Right lobe of liver (tissue), 6 donors: ENCODE measurements at regions not wholly inside any gene's neighbourhood (a gene's known extent, or its start where the extent isn't known, plus 50 kb on each side); places are given as distances from the start of the nearest gene placed in this dataset.

Experiments used
- ATAC-seq, 4 donors: fragments of 200-7000 bp; cut with Tn5 transposase; one replicate each; pipeline ENCODE4 v1.9.1; 2020; ENCODE audit warnings: mild to moderate bottlenecking in 4 of 4, moderate library complexity in 4 of 4
- DNase-seq, 3 donors: peaks; one replicate each; pipeline ENCODE4 v3.0.0-alpha.2; 2020
- H3K27ac ChIP-seq, 3 donors: fragments of 200-600 bp; one replicate each; pipeline ENCODE4 v1.8.0; 2022
- H3K27me3 ChIP-seq, 2 donors: fragments of 200-600 bp; one replicate each; pipeline ENCODE4 v1.8.0; 2022
- H3K36me3 ChIP-seq, 4 donors: fragments of 200-600 bp; sonication (generic) in 1 of 4; one replicate each; pipeline versions ENCODE4 v1.5.1 to v1.8.0; 2017 to 2022; ENCODE audit warnings: control low read depth in 1 of 4
- H3K4me1 ChIP-seq, 4 donors: fragments of 200-600 bp; sonication (generic) in 1 of 4; one replicate each; pipeline versions ENCODE4 v1.5.1 to v1.8.0; 2017 to 2022; ENCODE audit warnings: control low read depth in 1 of 4
- H3K4me3 ChIP-seq, 3 donors: fragments of 200-600 bp; one replicate each; pipeline ENCODE4 v1.8.0; 2022
- H3K9me3 ChIP-seq, 4 donors: fragments of 200-600 bp; sonication (generic) in 1 of 4; one replicate each; pipeline versions ENCODE4 v1.5.1 to v1.8.0; 2017 to 2022; ENCODE audit warnings: control low read depth in 1 of 4
- CTCF ChIP-seq, 4 donors: fragments of 200-600 bp in 3 of 4; fragments of 450-650 bp in 1 of 4; IDR thresholded peaks; one replicate each; pipeline versions ENCODE4 v1.5.1 to v1.8.0; 2016 to 2022; ENCODE audit warnings: antibody characterized with exemption in 4 of 4, mild to moderate bottlenecking in 2 of 4
- POLR2A ChIP-seq: fragments of 450-650 bp; IDR thresholded peaks from one replicate; pipeline ENCODE4 v1.6.1; 2017; ENCODE audit warnings: antibody characterized with exemption, mild to moderate bottlenecking
- WGBS: methylation state at CpG from one replicate; pipeline ENCODE4 v1.1.6; 2018; ENCODE audit warnings: low coverage, low lambda C conversion rate; ENCODE audit not compliant: insufficient coverage; ENCODE audit errors: missing lambda C conversion rate; 5-methylcytosine and 5-hydroxymethylcytosine counted together
- intact Hi-C, 2 donors: fragments of 100-400 bp; cut with DNase I; formaldehyde crosslinking; loops; one replicate each; pipeline versions ENCODE4 v1.11.2 to v1.14.1; 2022
- donor health status: DM: no; HTN: yes; CAD: no.
- donor health status: DM: no; HTN: no; CAD: no.
- donor health status: DM: no; HTN: no; CAD: no.
- donor health status: DM: no; HTN: yes; CAD: no.
- donor health status: DM: no; HTN: yes; CAD: no.

- Histone ChIP-seq H3K4me3 (no peak overlapping the region), H3K27ac (no peak overlapping the region), H3K4me1 (no peaks in the 10 kb centered on the region), H3K27me3 (no peaks in the 10 kb centered on the region), H3K36me3 (no peaks in the 10 kb centered on the region), H3K9me3 (no peaks in the 10 kb centered on the region)
- intact Hi-C loops: no loop called here
- DNase-seq (no peak), ATAC-seq (no peak)
- TF ChIP-seq POLR2A: no peak
- no peak for TF ChIP-seq CTCF (IDR thresholded peaks at IDR 0.05)
- WGBS: 12% methylated on average over 2 of the region's 2 CpGs
Measured at GRCh38 chr2:208977582-208977981, 446.3 kb upstream of the MAP2 start.

DNA sequence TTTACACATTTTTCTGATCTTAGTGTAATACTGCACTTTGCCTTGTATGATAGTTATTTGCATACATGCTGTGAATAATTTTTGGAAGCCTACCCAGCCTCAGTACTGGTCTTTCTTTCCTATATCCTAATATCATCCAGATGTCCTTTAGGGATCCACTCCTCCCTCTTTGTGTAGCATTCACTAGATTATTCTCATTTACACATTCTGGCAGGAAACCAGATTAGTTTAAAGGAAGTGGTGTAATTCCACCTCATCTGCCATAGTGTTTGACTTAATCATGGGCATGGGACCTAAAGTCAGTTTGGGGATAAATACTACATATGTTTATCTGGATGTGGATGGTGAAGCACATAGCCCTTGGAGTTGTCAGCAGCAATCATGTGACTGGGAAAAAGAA lies 444.9 kb upstream of the MAP2 start:
- intact Hi-C loops: no loop called here
- no peaks in the 10 kb centered on the region for H3K36me3 ChIP-seq
- H3K27ac ChIP-seq: no peak overlapping the region
- no peaks in the 10 kb centered on the region for H3K4me1 ChIP-seq
- DNase-seq: no peak
- H3K9me3 ChIP-seq: no peaks in the 10 kb centered on the region
- H3K27me3 ChIP-seq: no peaks in the 10 kb centered on the region
- no peak for TF ChIP-seq CTCF (IDR thresholded peaks at IDR 0.05)
- no peak for TF ChIP-seq POLR2A
- no peak for ATAC-seq
- no peak overlapping the region for H3K4me3 ChIP-seq

DNA sequence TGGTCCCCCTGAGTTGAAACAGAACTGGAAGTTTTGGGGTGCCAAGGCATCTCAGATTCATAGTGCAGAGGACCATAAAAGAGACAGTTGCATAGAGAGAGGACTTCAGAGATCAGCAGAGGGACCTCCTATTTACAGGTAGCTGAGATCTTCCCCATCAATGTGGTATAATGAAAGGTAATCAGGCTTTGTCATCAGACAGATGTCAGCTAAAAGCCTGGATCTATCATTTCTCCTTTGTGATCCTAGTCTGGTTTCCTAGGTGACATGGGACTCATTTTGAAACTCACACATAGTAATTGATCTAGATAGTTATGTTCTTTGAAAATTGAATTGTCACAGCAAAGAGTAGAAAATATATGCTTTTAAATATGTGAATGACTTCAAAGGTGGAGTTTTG lies 443.5 kb upstream of the MAP2 start:
- TF ChIP-seq POLR2A (no peak), CTCF (IDR thresholded peaks at IDR 0.05) (no peak)
- DNase-seq (no peak), ATAC-seq (no peak)
- Histone ChIP-seq H3K27ac (no peak overlapping the region), H3K9me3 (no peaks in the 10 kb centered on the region), H3K4me1 (no peaks in the 10 kb centered on the region), H3K36me3 (no peaks in the 10 kb centered on the region), H3K27me3 (no peaks in the 10 kb centered on the region), H3K4me3 (no peak overlapping the region)
- intact Hi-C loops: no loop called here

- DNase-seq (no peak), ATAC-seq (no peak)
- Histone ChIP-seq H3K27ac (no peak overlapping the region), H3K4me1 (no peaks in the 10 kb centered on the region), H3K9me3 (no peaks in the 10 kb centered on the region), H3K4me3 (no peak overlapping the region), H3K36me3 (no peaks in the 10 kb centered on the region), H3K27me3 (no peaks in the 10 kb centered on the region)
- TF ChIP-seq CTCF (IDR thresholded peaks at IDR 0.05) (no peak), POLR2A (no peak)
- intact Hi-C loops: no loop called here
- WGBS: 56% methylated on average over 3 of the region's 3 CpGs
Measured at GRCh38 chr2:208982831-208983230, 441.0 kb upstream of the MAP2 start.

GRCh38 chr2:208983486-208983885 lies 440.4 kb upstream of the MAP2 start:
- intact Hi-C loops: no loop called here
- Histone ChIP-seq H3K4me3 (no peak overlapping the region), H3K36me3 (no peaks in the 10 kb centered on the region), H3K4me1 (no peaks in the 10 kb centered on the region), H3K27ac (no peak overlapping the region), H3K9me3 (no peaks in the 10 kb centered on the region), H3K27me3 (no peaks in the 10 kb centered on the region)
- no peak for TF ChIP-seq POLR2A
- TF ChIP-seq CTCF (IDR thresholded peaks at IDR 0.05): no peak
- 69% methylated on average over 3 of the region's 3 CpGs for WGBS
- ATAC-seq (no peak), DNase-seq (no peak)
